Lower lobe of right lung (tissue), 2 donors: ENCODE measurements at regions not wholly inside any gene's neighbourhood (a gene's known extent, or its start where the extent isn't known, plus 50 kb on each side); places are given as distances from the start of the nearest gene placed in this dataset.

ENCODE experiments used
- ATAC-seq, 2 donors: fragments of 200-7000 bp; cut with Tn5 transposase; one replicate each; pipeline ENCODE4 v1.9.1; 2020 to 2022; ENCODE audit warnings: mild to moderate bottlenecking in 2 of 2, moderate library complexity in 2 of 2
- DNase-seq: peaks from one replicate; pipeline ENCODE4 v3.0.0-alpha.2; 2020
- H3K27ac ChIP-seq: fragments of 200-600 bp; one replicate; pipeline ENCODE4 v1.8.0; 2022
- H3K27me3 ChIP-seq: fragments of 200-600 bp; one replicate; pipeline ENCODE4 v1.8.0; 2022; ENCODE audit warnings: low read depth
- H3K36me3 ChIP-seq: fragments of 200-600 bp; one replicate; pipeline ENCODE4 v1.8.0; 2022; ENCODE audit warnings: mild to moderate bottlenecking
- H3K4me1 ChIP-seq: fragments of 200-600 bp; one replicate; pipeline ENCODE4 v1.8.0; 2022
- H3K4me3 ChIP-seq: fragments of 200-600 bp; one replicate; pipeline ENCODE4 v1.8.0; 2022; ENCODE audit warnings: mild to moderate bottlenecking
- H3K9me3 ChIP-seq: fragments of 200-600 bp; one replicate; pipeline ENCODE4 v1.8.0; 2022
- intact Hi-C: fragments of 100-400 bp; cut with DNase I; formaldehyde crosslinking; loops from one replicate; pipeline ENCODE4 v1.11.0; 2022
- TF ChIP-seq, protein P1 (sequence below): fragments of 200-600 bp; IDR thresholded peaks from one replicate; pipeline ENCODE4 v1.8.0; 2022; ENCODE audit warnings: antibody characterized with exemption, mild to moderate bottlenecking
- donor health status: DM: no; HTN: yes; CAD: no; lungs with severe emphysema.

DNA sequence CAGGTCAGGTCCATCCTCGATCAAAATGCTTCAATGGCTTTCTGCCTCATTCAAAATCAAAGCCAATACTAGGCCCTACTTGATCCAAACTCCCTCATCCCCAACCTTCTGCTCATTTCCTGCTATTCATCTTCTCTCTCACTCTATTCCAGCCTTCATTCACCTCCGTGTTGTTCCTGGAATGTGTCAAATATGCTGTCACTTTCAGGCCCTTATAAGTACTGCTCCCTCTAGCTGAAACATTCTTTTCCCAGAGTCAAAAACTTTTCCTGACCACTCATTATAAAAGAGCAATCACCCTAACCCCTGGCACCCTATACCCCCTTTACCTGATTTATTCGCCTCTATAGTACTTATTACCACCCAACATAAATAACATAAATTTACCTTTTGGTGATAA, 303.7 kb upstream of the PMFBP1 start:
- intact Hi-C loops: no loop called here
- DNase-seq (no peak), ATAC-seq (no peak)
- Histone ChIP-seq H3K27me3 (no peaks in the 10 kb centered on the region), H3K36me3 (no peaks in the 10 kb centered on the region), H3K27ac (no peak overlapping the region), H3K4me1 (no peaks in the 10 kb centered on the region), H3K9me3 (no peaks in the 10 kb centered on the region), H3K4me3 (no peak overlapping the region)
- TF ChIP-seq, protein P1, sequence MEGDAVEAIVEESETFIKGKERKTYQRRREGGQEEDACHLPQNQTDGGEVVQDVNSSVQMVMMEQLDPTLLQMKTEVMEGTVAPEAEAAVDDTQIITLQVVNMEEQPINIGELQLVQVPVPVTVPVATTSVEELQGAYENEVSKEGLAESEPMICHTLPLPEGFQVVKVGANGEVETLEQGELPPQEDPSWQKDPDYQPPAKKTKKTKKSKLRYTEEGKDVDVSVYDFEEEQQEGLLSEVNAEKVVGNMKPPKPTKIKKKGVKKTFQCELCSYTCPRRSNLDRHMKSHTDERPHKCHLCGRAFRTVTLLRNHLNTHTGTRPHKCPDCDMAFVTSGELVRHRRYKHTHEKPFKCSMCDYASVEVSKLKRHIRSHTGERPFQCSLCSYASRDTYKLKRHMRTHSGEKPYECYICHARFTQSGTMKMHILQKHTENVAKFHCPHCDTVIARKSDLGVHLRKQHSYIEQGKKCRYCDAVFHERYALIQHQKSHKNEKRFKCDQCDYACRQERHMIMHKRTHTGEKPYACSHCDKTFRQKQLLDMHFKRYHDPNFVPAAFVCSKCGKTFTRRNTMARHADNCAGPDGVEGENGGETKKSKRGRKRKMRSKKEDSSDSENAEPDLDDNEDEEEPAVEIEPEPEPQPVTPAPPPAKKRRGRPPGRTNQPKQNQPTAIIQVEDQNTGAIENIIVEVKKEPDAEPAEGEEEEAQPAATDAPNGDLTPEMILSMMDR: no peak

DNA sequence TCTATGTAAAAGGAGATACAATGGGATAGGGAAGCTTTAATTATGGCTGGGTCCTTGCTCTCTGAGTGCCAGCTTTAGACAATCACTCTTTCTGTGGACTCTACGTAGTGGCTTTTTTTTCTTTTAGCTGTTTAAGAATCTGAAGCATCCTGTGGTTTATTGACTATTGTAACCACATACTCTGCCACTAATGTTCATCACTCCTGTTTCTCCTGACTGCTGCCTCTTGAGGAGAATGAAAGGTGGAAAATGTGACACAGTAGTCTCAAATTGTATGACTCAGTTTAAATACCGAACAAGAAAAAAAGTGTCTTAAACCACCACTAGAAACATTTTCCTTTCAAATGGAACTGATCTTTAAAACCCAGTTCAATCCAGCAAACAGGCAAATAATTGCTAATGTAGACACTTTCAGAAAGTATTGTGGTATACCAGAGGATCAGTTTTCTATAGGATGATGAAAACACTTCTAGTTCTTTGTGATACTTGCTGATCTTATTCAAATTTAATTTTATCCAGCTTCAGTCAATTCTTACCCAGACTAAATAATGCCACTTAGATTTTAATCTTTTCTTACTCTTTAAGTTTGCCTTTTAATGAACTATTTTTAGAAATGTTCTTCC, 302.7 kb upstream of the PMFBP1 start:
- Histone ChIP-seq H3K4me1 (no peaks in the 10 kb centered on the region), H3K36me3 (no peaks in the 10 kb centered on the region), H3K27me3 (no peaks in the 10 kb centered on the region), H3K4me3 (no peak overlapping the region), H3K9me3 (no peaks in the 10 kb centered on the region), H3K27ac (no peak overlapping the region)
- DNase-seq: no peak
- ATAC-seq: peak; percentile 23 to 52
- TF ChIP-seq, protein P1: no peak
- intact Hi-C loops: no loop called here

DNA sequence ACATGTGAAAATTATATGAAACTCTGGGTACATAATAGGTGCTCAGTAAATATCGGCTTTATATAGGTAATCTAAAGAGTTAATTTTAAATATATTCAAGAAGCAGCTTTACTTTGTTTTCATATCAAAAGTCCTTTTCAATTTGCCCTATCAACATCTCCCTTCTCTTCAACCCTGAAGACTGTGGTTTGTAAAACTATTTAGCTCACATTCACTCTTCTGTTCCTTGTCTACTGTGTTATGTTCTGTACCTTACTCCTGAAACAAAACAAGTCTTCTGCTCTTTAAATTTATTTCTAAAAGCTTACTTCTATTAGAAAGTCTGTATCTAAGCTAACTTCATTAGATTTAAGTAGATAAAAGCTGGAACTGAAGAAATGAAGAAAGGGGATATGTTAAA, 301.7 kb upstream of the PMFBP1 start:
- TF ChIP-seq, protein P1: no peak
- intact Hi-C loops: no loop called here
- H3K4me1 ChIP-seq: no peaks in the 10 kb centered on the region
- H3K36me3 ChIP-seq: no peaks in the 10 kb centered on the region
- DNase-seq (no peak), ATAC-seq (no peak)
- no peaks in the 10 kb centered on the region for H3K9me3 ChIP-seq
- H3K4me3 ChIP-seq: no peak overlapping the region
- H3K27ac ChIP-seq: no peak overlapping the region
- no peaks in the 10 kb centered on the region for H3K27me3 ChIP-seq

DNA sequence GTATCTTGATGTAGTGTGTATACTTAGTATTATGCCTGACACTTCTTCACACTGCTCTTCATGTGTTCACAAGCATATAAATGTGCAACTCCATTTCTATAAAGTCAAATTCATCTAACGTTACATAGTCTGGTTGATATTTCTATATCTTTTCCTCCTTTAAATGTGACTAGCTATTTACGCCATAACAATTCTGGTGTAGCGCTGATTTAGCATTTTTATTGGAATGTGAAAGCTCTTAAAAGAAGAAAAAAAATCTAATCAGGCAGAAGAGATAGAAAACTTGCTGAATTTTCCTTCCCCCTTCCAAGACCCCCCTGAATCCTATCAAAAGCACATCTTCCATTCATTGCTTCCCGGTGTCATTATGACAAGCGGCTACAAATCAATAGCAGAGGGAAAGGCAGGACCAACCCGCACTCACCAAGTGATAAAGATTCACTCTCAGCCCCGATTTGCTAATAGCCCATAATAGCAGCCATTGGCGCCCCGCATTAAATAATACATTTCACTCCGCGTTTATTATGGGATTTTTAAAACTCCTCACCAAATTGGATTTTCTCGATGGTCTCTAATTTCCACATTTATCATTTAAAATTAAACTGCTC, 299.5 kb upstream of the PMFBP1 start:
- no peak for DNase-seq
- Histone ChIP-seq H3K4me3 (no peak overlapping the region), H3K36me3 (no peaks in the 10 kb centered on the region), H3K4me1 (no peaks in the 10 kb centered on the region), H3K27ac (no peak overlapping the region), H3K27me3 (no peaks in the 10 kb centered on the region), H3K9me3 (no peaks in the 10 kb centered on the region)
- intact Hi-C loops: no loop called here
- TF ChIP-seq, protein P1: no peak
- ATAC-seq: no peak

DNA sequence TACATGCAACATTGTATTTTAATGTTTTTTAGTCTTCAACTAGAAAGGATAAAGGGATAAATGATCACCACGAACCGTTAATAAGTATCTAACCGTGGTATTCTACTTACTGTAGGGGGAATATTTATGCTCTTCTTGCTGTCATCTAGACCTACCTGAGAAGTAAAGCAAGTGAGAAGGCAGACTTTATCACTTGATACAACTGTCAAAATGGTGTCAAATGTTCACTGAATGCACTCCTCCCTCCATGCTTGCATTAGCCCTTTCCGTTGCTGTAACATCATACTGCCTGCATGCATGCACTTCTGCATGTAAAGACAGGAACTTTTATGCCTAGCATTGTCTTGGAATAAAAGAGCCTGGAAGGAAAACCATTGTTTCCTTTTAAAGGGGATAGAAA, 298.6 kb upstream of the PMFBP1 start:
- ATAC-seq (no peak), DNase-seq (no peak)
- intact Hi-C loops: no loop called here
- Histone ChIP-seq H3K4me1 (no peaks in the 10 kb centered on the region), H3K27ac (no peak overlapping the region), H3K9me3 (no peaks in the 10 kb centered on the region), H3K36me3 (no peaks in the 10 kb centered on the region), H3K27me3 (no peaks in the 10 kb centered on the region), H3K4me3 (no peak overlapping the region)
- TF ChIP-seq, protein P1: no peak
